Aorta (tissue), 5 donors: ENCODE measurements at regions not wholly inside any gene's neighbourhood (a gene's known extent, or its start where the extent isn't known, plus 50 kb on each side); places are given as distances from the start of the nearest gene placed in this dataset.
A peak's percentile ranks its signal among the peaks of the same experiment; 100 is the strongest.

Experiments used
- ATAC-seq: fragments of 200-7000 bp; cut with Tn5 transposase; one replicate; pipeline ENCODE4 v1.9.1; 2022; ENCODE audit warnings: moderate library complexity; ENCODE audit not compliant: low FRiP score
- DNase-seq, 2 donors: peaks; one replicate each; pipeline ENCODE4 v3.0.0-alpha.2; 2020
- H3K27ac ChIP-seq, 2 donors: one replicate each; pipeline ENCODE4 v1.5.1; 2013; ENCODE audit warnings: low read length in 2 of 2, mild to moderate bottlenecking in 2 of 2, moderate library complexity in 2 of 2, control low read depth in 1 of 2, inconsistent platforms in 1 of 2, low read depth in 1 of 2
- H3K27me3 ChIP-seq, 2 donors: one replicate each; pipeline ENCODE4 v1.6.1; 2013; ENCODE audit warnings: control low read depth in 1 of 2, low read length in 1 of 2, mild to moderate bottlenecking in 1 of 2, moderate library complexity in 1 of 2; ENCODE audit not compliant: insufficient read depth in 2 of 2, control insufficient read depth in 1 of 2
- H3K36me3 ChIP-seq, 2 donors: one replicate each; pipeline ENCODE4 v1.6.1; 2013; ENCODE audit warnings: control low read depth in 1 of 2, low read length in 1 of 2, mild to moderate bottlenecking in 1 of 2; ENCODE audit not compliant: insufficient read depth in 2 of 2, control insufficient read depth in 1 of 2
- H3K4me1 ChIP-seq, 2 donors: one replicate each; pipeline ENCODE4 v1.6.1; 2013; ENCODE audit warnings: low read length in 2 of 2, control low read depth in 1 of 2, mild to moderate bottlenecking in 1 of 2, moderate library complexity in 1 of 2; ENCODE audit not compliant: insufficient read depth in 2 of 2, control insufficient read depth in 1 of 2
- H3K4me3 ChIP-seq, 2 donors: one replicate each; pipeline ENCODE4 v1.5.1; 2013; ENCODE audit warnings: low read length in 2 of 2, control low read depth in 1 of 2, mild to moderate bottlenecking in 1 of 2
- H3K9me3 ChIP-seq: one replicate; pipeline ENCODE4 v1.6.1; 2013; ENCODE audit warnings: mild to moderate bottlenecking, low read length; ENCODE audit not compliant: control insufficient read depth
- WGBS, 2 donors: extraction: QIAGEN DNeasy Blood & Tissue Kit; methylation state at CpG; one replicate each; pipeline ENCODE4 v1.1.7; 2013; 5-methylcytosine and 5-hydroxymethylcytosine counted together
- intact Hi-C, 2 donors: fragments of 100-400 bp; cut with DNase I; formaldehyde crosslinking; loops; one replicate each; pipeline versions ENCODE4 v1.14.2 to v1.15.0; 2022
- donor health status: healthy with polysubstance abuse.
- donor health status: Bipolar disorder and iron deficiency.
- donor health status: DM: no; HTN: no; CAD: no.
- donor health status: DM: no; HTN: no; CAD: no.
- donor health status: DM: yes; HTN: yes; CAD: no.

- Histone ChIP-seq H3K9me3 (no peaks in the 10 kb centered on the region), H3K4me3 (no peak overlapping the region), H3K27me3 (no peaks in the 10 kb centered on the region), H3K27ac (no peak overlapping the region), H3K4me1 (no peaks in the 10 kb centered on the region), H3K36me3 (no peaks in the 10 kb centered on the region)
- no peak for DNase-seq
- no peak for ATAC-seq
- 0 to 6% methylated on average over 1 of the region's 1 CpG for WGBS, 2 donors
- intact Hi-C loops, result no loop called here
These were observed 105.6 kb downstream of the MIS18A start for GRCh38 chr21:32173121-32173724.

DNA sequence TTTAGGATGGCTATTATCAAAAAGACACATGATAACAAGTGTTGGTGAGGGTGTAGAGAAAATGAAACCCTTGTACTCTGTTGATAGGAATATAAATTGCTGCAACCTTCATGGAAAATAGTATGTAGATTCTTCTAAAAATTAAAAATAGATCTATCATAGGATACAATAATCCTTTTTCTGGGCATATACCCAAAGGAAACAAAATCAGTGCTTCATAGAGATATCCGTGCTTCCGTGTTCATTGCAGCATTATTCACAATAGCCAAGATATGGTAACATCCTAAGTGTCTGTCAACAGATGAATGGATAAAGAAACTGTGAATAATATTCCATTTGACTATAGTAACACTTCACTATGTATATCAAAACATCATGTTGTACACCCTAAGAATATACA is 106.7 kb downstream of the MIS18A start:
- no peak for DNase-seq
- Histone ChIP-seq H3K4me1 (no peaks in the 10 kb centered on the region), H3K36me3 (no peaks in the 10 kb centered on the region), H3K4me3 (no peak overlapping the region), H3K27ac (no peak overlapping the region), H3K9me3 (no peaks in the 10 kb centered on the region), H3K27me3 (no peaks in the 10 kb centered on the region)
- WGBS, 2 donors, result 65 to 75% methylated on average over 2 of the region's 2 CpGs
- intact Hi-C loops, result no loop called here
- no peak for ATAC-seq

GRCh38 chr21:32167513-32167912 is 111.3 kb downstream of the MIS18A start:
- H3K4me1 ChIP-seq, result no peaks in the 10 kb centered on the region
- H3K27me3 ChIP-seq, result no peaks in the 10 kb centered on the region
- intact Hi-C loops, result no loop called here

DNA sequence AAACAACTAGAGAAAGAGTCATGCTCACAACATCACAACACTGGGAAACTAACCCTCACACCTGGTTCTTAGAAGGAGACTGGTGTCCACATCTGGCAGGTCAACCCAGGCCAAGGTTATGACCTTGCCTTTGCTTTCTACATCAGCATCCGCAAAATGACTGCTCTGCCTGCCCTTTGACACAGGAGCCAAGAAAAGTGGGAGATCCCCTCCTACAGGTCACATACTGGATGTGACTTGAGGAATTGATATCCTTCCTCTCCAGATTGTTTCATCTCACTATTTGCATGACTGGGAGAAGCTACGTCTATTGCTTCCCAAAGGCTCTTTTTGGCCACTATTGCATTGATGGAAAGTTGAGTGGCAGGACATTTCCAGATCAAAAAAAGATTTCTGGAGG is 115.5 kb downstream of the MIS18A start:
- H3K4me3 ChIP-seq, result no peak overlapping the region
- H3K27me3 ChIP-seq, result no peaks in the 10 kb centered on the region
- 82 to 88% methylated on average over 2 of the region's 2 CpGs for WGBS, 2 donors
- H3K9me3 ChIP-seq, result no peaks in the 10 kb centered on the region
- no peak overlapping the region for H3K27ac ChIP-seq
- no peaks in the 10 kb centered on the region for H3K36me3 ChIP-seq
- ATAC-seq (no peak), DNase-seq (no peak)
- H3K4me1 ChIP-seq, result no peaks in the 10 kb centered on the region
- intact Hi-C loops, result no loop called here

More at GRCh38 chr21:32167513-32167912, 111.3 kb downstream of the MIS18A start:
- ATAC-seq, result no peak
- Histone ChIP-seq H3K9me3 (no peaks in the 10 kb centered on the region), H3K27ac (no peak overlapping the region), H3K4me3 (no peak overlapping the region), H3K36me3 (no peaks in the 10 kb centered on the region)
- DNase-seq, result no peak

- Histone ChIP-seq H3K9me3 (no peaks in the 10 kb centered on the region), H3K36me3 (no peaks in the 10 kb centered on the region), H3K4me1 (no peaks in the 10 kb centered on the region), H3K27me3 (no peaks in the 10 kb centered on the region), H3K4me3 (no peak overlapping the region), H3K27ac (no peak overlapping the region)
- DNase-seq (no peak), ATAC-seq (no peak)
- WGBS, 2 donors, result 85 to 91% methylated on average over 6 of the region's 6 CpGs
- intact Hi-C loops, result no loop called here
These were observed 116.0 kb downstream of the MIS18A start for GRCh38 chr21:32162727-32163320.

- H3K4me1 ChIP-seq, result no peaks in the 10 kb centered on the region
- H3K9me3 ChIP-seq, result no peaks in the 10 kb centered on the region
- no peak overlapping the region for H3K4me3 ChIP-seq
- WGBS, 2 donors, result 94 to 95% methylated on average over 2 of the region's 2 CpGs
- H3K27me3 ChIP-seq, result no peaks in the 10 kb centered on the region
- ATAC-seq (no peak), DNase-seq (no peak)
- intact Hi-C loops, result no loop called here
- no peaks in the 10 kb centered on the region for H3K36me3 ChIP-seq
- no peak overlapping the region for H3K27ac ChIP-seq
These were observed 123.6 kb downstream of the MIS18A start for GRCh38 chr21:32155226-32155625.

DNA sequence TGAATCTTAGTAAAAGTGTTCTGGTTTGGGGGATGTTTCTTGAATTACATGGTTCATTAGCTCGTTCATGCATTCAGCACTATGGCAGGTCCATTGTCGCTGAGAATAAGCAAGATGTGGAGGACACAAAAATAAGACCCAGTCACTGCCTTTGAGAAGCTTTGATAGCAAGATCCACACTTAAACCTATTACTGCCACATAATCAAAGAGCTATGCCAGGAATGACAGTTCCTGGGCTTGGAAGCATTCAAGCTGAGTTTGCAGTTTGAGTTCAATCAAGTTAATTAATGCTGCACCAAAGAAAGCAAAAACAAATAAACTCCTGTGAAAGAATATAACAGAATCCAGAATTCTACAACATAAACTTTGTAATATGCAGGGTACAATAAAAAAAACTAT is 131.8 kb downstream of the MIS18A start:
- H3K36me3 ChIP-seq, result no peaks in the 10 kb centered on the region
- H3K9me3 ChIP-seq, result no peaks in the 10 kb centered on the region
- no peak overlapping the region for H3K27ac ChIP-seq
- no peaks in the 10 kb centered on the region for H3K4me1 ChIP-seq
- DNase-seq, result no peak
- H3K4me3 ChIP-seq, result no peak overlapping the region
- intact Hi-C loops, result no loop called here
- ATAC-seq, result no peak
- WGBS, 2 donors, result 48 to 71% methylated on average over 2 of the region's 2 CpGs
- H3K27me3 ChIP-seq, result no peaks in the 10 kb centered on the region

DNA sequence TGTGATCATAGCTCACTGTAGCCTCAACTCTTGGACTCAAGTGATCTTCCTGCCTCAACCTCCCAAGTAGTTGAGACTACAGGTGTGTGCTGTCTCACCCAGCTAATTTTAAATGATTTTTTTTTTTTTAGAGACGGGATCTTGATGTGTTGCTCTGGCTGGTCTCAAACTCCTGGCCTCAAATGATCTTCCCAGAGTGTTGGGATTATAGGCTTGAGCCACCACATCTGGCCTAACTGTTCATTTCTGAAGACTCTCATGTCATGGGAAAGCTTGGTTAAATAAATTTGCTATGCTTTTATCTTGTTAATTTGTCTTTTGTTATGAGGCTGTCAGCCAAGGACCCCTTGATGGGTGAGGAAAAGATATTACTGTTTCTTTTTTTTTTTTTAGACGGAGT is 134.0 kb downstream of the MIS18A start:
- WGBS, 2 donors, result 87 to 94% methylated on average over 2 of the region's 2 CpGs
- H3K27me3 ChIP-seq, result no peaks in the 10 kb centered on the region
- no peak for ATAC-seq
- no peak overlapping the region for H3K4me3 ChIP-seq
- H3K4me1 ChIP-seq, result no peaks in the 10 kb centered on the region
- no peaks in the 10 kb centered on the region for H3K36me3 ChIP-seq
- no peak for DNase-seq
- intact Hi-C loops, result loop anchor here in 1 of 2 donors (5.0 kb wide), 1 partner anchor 112 kb away; no protein-coding TSS in a partner anchor
- no peak overlapping the region for H3K27ac ChIP-seq
- H3K9me3 ChIP-seq, result no peaks in the 10 kb centered on the region

DNA sequence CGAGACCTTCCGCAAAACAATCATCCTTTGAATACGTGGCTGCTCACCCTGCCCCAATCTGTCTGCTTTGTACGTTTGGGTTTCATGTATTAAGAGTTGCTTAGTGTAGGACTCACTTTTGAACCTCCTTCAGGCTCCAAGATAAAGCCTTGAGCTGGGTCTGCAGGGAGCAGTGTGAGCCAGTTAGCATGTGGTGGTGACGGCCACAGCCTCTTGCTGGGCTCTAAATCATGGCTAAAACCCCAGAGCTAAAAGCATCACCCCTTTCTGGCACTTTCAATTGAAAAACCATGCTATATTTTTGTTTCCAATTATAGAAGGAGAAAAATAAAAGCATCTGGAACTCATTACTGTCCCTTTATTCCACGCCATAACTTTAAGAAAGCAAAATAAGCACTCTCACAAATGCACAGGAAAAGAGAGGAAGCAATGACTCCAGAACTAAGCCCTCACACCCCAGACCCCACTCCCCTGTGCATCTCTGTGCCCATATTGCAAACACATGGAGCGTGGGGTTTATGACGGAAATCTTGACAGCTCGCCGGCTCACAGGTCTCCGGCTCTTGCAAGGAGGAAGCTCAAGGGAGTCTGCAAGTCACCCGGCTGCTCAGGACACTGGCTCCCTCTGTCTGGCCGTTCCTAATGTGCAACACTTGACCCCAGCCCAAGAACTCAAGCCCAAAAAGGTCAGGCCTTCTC is 135.5 kb downstream of the MIS18A start:
- Histone ChIP-seq H3K4me3 (no peak overlapping the region), H3K36me3 (no peaks in the 10 kb centered on the region), H3K27me3 (no peaks in the 10 kb centered on the region), H3K9me3 (no peaks in the 10 kb centered on the region), H3K4me1 (no peaks in the 10 kb centered on the region), H3K27ac (peak overlapping the region in 1 of 2 donors; percentile 37)
- DNase-seq, result peak in 1 of 2 donors; percentile 58
- intact Hi-C loops, result loop anchor here in 1 of 2 donors (5.0 kb wide), 1 partner anchor 114 kb away; no protein-coding TSS in a partner anchor
- 7 to 12% methylated on average over 13 of the region's 13 CpGs for WGBS, 2 donors
- ATAC-seq, result peak; percentile 72
